ENCODE measurements at regions not wholly inside any gene's neighbourhood (a gene's known extent, or its start where the extent isn't known, plus 50 kb on each side); places are given as distances from the start of the nearest gene placed in this dataset.
"Not testable (repeated sequence)": the region's sequence is repeated elsewhere in the genome, so short reads cannot be mapped to it uniquely, and the experiment has no call there.

GRCh38 chr2:235219048-235219447, 267.2 kb downstream of the SH3BP4 start:
- DNase-seq (ENCODE audit: low read depth): no peak

- no peak for DNase-seq (ENCODE audit: low read depth)
Observed at GRCh38 chr2:235220331-235220730, 268.5 kb downstream of the SH3BP4 start.

- no peak for DNase-seq (ENCODE audit: low read depth)
Observed at GRCh38 chr2:235223011-235223410, 270.8 kb upstream of the AGAP1 start.

- DNase-seq (ENCODE audit: low read depth): no peak
Observed at GRCh38 chr2:235224410-235224809, 269.4 kb upstream of the AGAP1 start.

GRCh38 chr2:235225261-235225660, 268.6 kb upstream of the AGAP1 start:
- no peak for DNase-seq (ENCODE audit: low read depth)

GRCh38 chr2:235227590-235227989, 266.3 kb upstream of the AGAP1 start:
- DNase-seq (ENCODE audit: low read depth): no peak

- not testable (repeated sequence) for DNase-seq (ENCODE audit: low read depth)
Observed at GRCh38 chr2:235228422-235228821, 265.4 kb upstream of the AGAP1 start.

GRCh38 chr2:235229236-235229635, 264.6 kb upstream of the AGAP1 start:
- DNase-seq (ENCODE audit: low read depth): no peak

- DNase-seq (ENCODE audit: low read depth): peak; percentile 27
Observed at GRCh38 chr2:235230821-235231601, 262.8 kb upstream of the AGAP1 start.

- DNase-seq (ENCODE audit: low read depth): no peak
Observed at GRCh38 chr2:235232449-235233433, 261.1 kb upstream of the AGAP1 start.

GRCh38 chr2:235234736-235235135, 259.1 kb upstream of the AGAP1 start:
- DNase-seq (ENCODE audit: low read depth): peak; percentile 35

GRCh38 chr2:235235977-235236767, 257.7 kb upstream of the AGAP1 start:
- DNase-seq (ENCODE audit: low read depth): peak; percentile 2

- DNase-seq (ENCODE audit: low read depth): peak; percentile 52
Observed at GRCh38 chr2:235238537-235238936, 255.3 kb upstream of the AGAP1 start.

GRCh38 chr2:235240574-235240973, 253.3 kb upstream of the AGAP1 start:
- no peak for DNase-seq (ENCODE audit: low read depth)

- DNase-seq (ENCODE audit: low read depth): peak; percentile 27
Observed at GRCh38 chr2:235244255-235245220, 249.3 kb upstream of the AGAP1 start.

- DNase-seq (ENCODE audit: low read depth): no peak
Observed at GRCh38 chr2:235247001-235247400, 246.8 kb upstream of the AGAP1 start.

GRCh38 chr2:235255693-235256092, 238.2 kb upstream of the AGAP1 start:
- no peak for DNase-seq (ENCODE audit: low read depth)

GRCh38 chr2:235257590-235257989, 236.3 kb upstream of the AGAP1 start:
- no peak for DNase-seq (ENCODE audit: low read depth)

- DNase-seq (ENCODE audit: low read depth): no peak
Observed at GRCh38 chr2:235262750-235263149, 231.1 kb upstream of the AGAP1 start.

GRCh38 chr2:235263205-235264120, 230.4 kb upstream of the AGAP1 start:
- DNase-seq (ENCODE audit: low read depth): peak; percentile 92
